GM12891 (cell line): ENCODE measurements at regions not wholly inside any gene's neighbourhood (a gene's known extent, or its start where the extent isn't known, plus 50 kb on each side); places are given as distances from the start of the nearest gene placed in this dataset.

Experiments
- DNase-seq: peaks from one replicate; pipeline ENCODE4 v3.0.0; 2011; ENCODE audit warnings: low spot score; ENCODE audit not compliant: insufficient read length
- FAIRE-seq: peaks from 2 replicates; lab custom pipeline; 2011; peaks lifted over from hg19 to GRCh38; lab: Jason Lieb, UNC
- PAX5 ChIP-seq: IDR thresholded peaks from 2 replicates; pipeline ENCODE4 v1.6.1; 2011; ENCODE audit warnings: low read length, moderate library complexity, mild to moderate bottlenecking; ENCODE audit not compliant: insufficient read depth, severe bottlenecking
- POLR2A ChIP-seq: IDR thresholded peaks from 2 replicates; pipeline ENCODE4 v1.6.1; 2011; ENCODE audit warnings: low read depth, low read length, control low read depth
- POLR2AphosphoS5 ChIP-seq: IDR thresholded peaks from 2 replicates; pipeline ENCODE4 v1.6.1; 2011; ENCODE audit warnings: low read depth, low read length, control low read depth
- POU2F2 ChIP-seq: IDR thresholded peaks from 2 replicates; pipeline ENCODE4 v1.6.1; 2011; ENCODE audit warnings: low read depth, mild to moderate bottlenecking, control low read depth, low read length, moderate library complexity
- SPI1 ChIP-seq: IDR thresholded peaks from 2 replicates; pipeline ENCODE4 v1.6.1; 2011; ENCODE audit warnings: low read depth, low read length, control low read depth
- TAF1 ChIP-seq: IDR thresholded peaks from 2 replicates; pipeline ENCODE4 v1.6.1; 2011; ENCODE audit warnings: low read depth, low read length, control low read depth

GRCh38 chr2:155961641-155962040 lies 370.9 kb downstream of the NR4A2 start:
- FAIRE-seq: no peak
- no peak for TF ChIP-seq POLR2AphosphoS5
- TF ChIP-seq POU2F2: no peak
- no peak for TF ChIP-seq TAF1
- no peak for TF ChIP-seq POLR2A
- TF ChIP-seq SPI1: no peak
- no peak for TF ChIP-seq PAX5
- no peak for DNase-seq

- no peak for DNase-seq
- TF ChIP-seq POLR2AphosphoS5 (no peak), SPI1 (no peak), TAF1 (no peak), POLR2A (no peak), PAX5 (no peak), POU2F2 (no peak)
- FAIRE-seq: no peak
These were observed 373.7 kb downstream of the NR4A2 start for GRCh38 chr2:155958834-155959233.

- DNase-seq (no peak), FAIRE-seq (no peak)
- TF ChIP-seq PAX5 (no peak), POU2F2 (no peak), TAF1 (no peak)
These were observed 385.5 kb downstream of the NR4A2 start for GRCh38 chr2:155947069-155947468.

GRCh38 chr2:155944218-155944617 lies 388.3 kb downstream of the NR4A2 start:
- DNase-seq: no peak
- TF ChIP-seq PAX5 (no peak), POU2F2 (no peak), SPI1 (no peak), POLR2AphosphoS5 (no peak), TAF1 (no peak), POLR2A (no peak)
- no peak for FAIRE-seq

GRCh38 chr2:155930312-155930711 lies 402.2 kb downstream of the NR4A2 start:
- no peak for DNase-seq
- no peak for FAIRE-seq
- TF ChIP-seq POLR2AphosphoS5: no peak
- no peak for TF ChIP-seq POLR2A
- TF ChIP-seq TAF1: no peak
- no peak for TF ChIP-seq POU2F2
- no peak for TF ChIP-seq SPI1
- no peak for TF ChIP-seq PAX5

- no peak for FAIRE-seq
- TF ChIP-seq POU2F2 (no peak), POLR2A (no peak), PAX5 (no peak), POLR2AphosphoS5 (no peak), SPI1 (no peak), TAF1 (no peak)
- DNase-seq: no peak
These were observed 415.1 kb downstream of the NR4A2 start for GRCh38 chr2:155917380-155917779.

GRCh38 chr2:155913356-155913755 lies 419.2 kb downstream of the NR4A2 start:
- no peak for DNase-seq
- FAIRE-seq: no peak
- TF ChIP-seq TAF1 (no peak), POU2F2 (no peak), SPI1 (no peak), POLR2A (no peak), PAX5 (no peak), POLR2AphosphoS5 (no peak)

GRCh38 chr2:155908567-155908966 lies 424.0 kb downstream of the NR4A2 start:
- TF ChIP-seq SPI1: no peak
- no peak for TF ChIP-seq PAX5
- no peak for TF ChIP-seq POLR2AphosphoS5
- TF ChIP-seq TAF1: no peak
- no peak for TF ChIP-seq POU2F2
- TF ChIP-seq POLR2A: no peak
- no peak for FAIRE-seq
- no peak for DNase-seq

- no peak for TF ChIP-seq POLR2AphosphoS5
- TF ChIP-seq SPI1: no peak
- no peak for TF ChIP-seq PAX5
- TF ChIP-seq POLR2A: no peak
- FAIRE-seq (no peak), DNase-seq (no peak)
These were observed 425.3 kb downstream of the NR4A2 start for GRCh38 chr2:155907211-155907610.

- TF ChIP-seq POLR2A (no peak), PAX5 (no peak), TAF1 (no peak), POLR2AphosphoS5 (no peak), POU2F2 (no peak), SPI1 (no peak)
- DNase-seq (no peak), FAIRE-seq (no peak)
These were observed 426.9 kb downstream of the NR4A2 start for GRCh38 chr2:155905657-155906056.
